H7 (cell line): ENCODE measurements at regions not wholly inside any gene's neighbourhood (a gene's known extent, or its start where the extent isn't known, plus 50 kb on each side); places are given as distances from the start of the nearest gene placed in this dataset.
A peak's percentile ranks its signal among the peaks of the same experiment; 100 is the strongest.

Experiments
- DNase-seq: peaks from one replicate; pipeline ENCODE4 v3.0.0; 2012
- H3K27me3 ChIP-seq: 2 replicates; pipeline ENCODE4 v1.6.0; 2011; ENCODE audit warnings: mild to moderate bottlenecking, low read length; ENCODE audit not compliant: control insufficient read depth, insufficient read depth
- H3K36me3 ChIP-seq: replicated peaks from 2 replicates; pipeline ENCODE4 v1.5.1; 2011; ENCODE audit warnings: low read length; ENCODE audit not compliant: control insufficient read depth, insufficient read depth
- H3K4me3 ChIP-seq: 2 replicates; pipeline ENCODE4 v1.5.1; 2011; ENCODE audit warnings: low read depth, mild to moderate bottlenecking, control low read depth, low read length, moderate library complexity; ENCODE audit not compliant: insufficient read depth

DNA sequence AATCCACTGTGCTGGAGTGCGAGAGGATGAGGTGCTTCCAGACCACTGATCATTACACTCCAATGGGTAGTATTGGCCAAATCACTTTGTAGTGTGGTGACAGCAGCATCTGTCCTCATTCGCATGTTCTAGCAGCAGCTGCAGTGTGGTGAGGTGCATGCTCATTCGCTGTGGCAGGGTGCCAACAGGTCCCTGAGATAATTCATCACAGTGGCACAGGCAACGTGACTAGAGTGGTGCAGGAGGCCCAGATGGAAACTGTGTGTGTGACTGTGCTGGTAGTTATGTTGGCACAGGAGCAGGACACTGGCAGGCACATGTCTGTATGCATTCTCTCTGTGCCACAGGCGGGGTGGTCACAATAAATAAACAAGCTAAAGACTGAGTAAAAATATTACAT lies 329.5 kb upstream of the SYT4 start:
- H3K4me3 ChIP-seq = no peak overlapping the region
- DNase-seq = no peak
- H3K27me3 ChIP-seq = no peaks in the 10 kb centered on the region
- H3K36me3 ChIP-seq = no peaks in the 10 kb centered on the region

- H3K36me3 ChIP-seq = no peaks in the 10 kb centered on the region
- H3K4me3 ChIP-seq = no peak overlapping the region
- no peaks in the 10 kb centered on the region for H3K27me3 ChIP-seq
- DNase-seq = peak; percentile 10
Observed at GRCh38 chr18:43620936-43621335, 343.6 kb upstream of the SYT4 start.

DNA sequence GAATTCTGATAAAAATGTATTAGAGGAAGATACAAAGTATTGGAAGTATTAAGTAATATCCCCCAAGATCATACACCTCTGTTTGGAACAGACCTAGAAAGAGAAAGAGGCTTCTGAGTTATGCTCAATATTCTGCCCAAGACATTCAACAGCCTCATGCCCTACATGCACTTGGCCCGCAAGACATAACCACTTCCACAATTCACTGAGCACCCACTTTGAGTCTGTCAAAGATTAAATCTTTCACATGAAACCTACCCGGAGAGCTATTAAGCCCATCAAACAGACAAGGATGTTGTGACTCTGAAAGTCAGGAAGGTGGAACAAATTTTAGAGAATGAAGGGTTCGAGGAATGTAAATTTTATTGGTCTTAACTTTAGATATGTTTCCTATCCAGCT lies 344.7 kb upstream of the SYT4 start:
- H3K4me3 ChIP-seq = no peak overlapping the region
- DNase-seq = no peak
- H3K27me3 ChIP-seq = no peaks in the 10 kb centered on the region
- H3K36me3 ChIP-seq = no peaks in the 10 kb centered on the region

DNA sequence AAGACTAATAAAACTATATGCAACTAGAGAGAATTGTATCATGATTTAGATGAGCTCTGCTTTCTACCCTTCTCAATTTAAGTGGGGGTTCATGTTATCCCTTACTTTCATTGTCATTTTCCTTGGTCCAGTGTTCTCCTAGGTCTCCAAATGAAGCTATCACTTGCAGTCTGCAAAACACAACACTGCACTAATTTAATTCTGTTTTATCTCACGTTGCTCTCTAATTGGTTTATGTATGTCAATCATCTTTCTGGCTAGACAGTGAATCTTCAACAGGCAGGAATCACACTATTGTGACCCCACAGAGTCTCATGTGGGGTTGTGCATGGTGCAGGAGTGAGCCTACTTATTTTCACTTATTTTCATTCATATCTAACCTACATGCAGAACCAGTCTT lies 348.3 kb upstream of the SYT4 start:
- Histone ChIP-seq H3K4me3 (no peak overlapping the region), H3K27me3 (no peaks in the 10 kb centered on the region), H3K36me3 (no peaks in the 10 kb centered on the region)
- DNase-seq = no peak

DNA sequence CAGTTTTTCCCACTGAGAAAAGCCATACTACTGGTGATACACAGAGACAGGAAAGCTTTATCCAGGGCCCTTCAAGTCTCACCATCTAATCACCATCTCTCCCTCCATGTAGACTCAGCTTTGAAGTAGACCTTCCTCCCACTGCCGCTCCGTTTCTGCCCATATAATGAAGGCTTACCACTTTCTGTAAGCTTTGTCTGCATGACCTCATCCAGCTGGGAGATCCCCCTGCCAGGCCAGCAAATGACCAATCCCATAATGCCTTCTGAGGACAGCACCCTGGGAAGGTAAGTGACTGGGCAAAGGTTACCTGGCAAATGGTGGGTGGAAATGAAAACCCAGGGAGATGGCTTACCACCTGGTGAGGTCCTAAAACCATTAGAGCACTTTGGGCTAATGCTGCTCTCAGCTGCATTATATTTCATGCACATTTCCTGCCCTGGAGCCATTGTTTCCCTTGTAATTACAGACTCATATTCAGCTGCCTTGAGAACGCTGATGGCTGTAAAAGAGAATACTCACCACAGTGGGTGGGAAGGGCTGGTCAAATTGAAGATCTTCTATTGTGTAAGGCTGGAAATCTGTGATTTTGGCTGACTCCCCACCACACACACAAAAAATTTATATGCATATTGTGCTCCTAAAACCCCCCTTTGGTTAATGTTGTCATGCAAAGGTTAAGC lies 350.7 kb upstream of the SYT4 start:
- Histone ChIP-seq H3K27me3 (no peaks in the 10 kb centered on the region), H3K36me3 (no peaks in the 10 kb centered on the region), H3K4me3 (no peak overlapping the region)
- DNase-seq = no peak

DNA sequence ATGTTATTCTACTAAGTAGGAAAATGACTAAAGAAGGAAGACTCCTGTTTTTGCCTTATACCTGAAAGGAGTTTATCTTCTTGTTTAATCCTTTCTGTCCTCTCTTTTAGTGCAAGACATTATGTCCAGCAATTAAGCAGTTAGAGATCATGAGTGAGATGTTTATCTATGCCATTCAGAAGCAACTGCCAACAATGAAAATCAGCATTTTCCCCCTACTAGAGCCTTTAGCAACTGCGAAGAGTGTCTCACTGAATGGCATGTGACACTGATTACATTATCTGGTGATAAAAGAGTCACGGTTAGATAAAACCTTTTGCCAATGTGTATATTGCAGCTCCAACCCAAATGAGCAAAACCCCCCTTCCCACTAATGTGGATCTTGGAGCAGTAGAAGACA lies 357.7 kb upstream of the SYT4 start:
- Histone ChIP-seq H3K27me3 (no peaks in the 10 kb centered on the region), H3K36me3 (no peaks in the 10 kb centered on the region), H3K4me3 (no peak overlapping the region)
- DNase-seq = no peak

DNA sequence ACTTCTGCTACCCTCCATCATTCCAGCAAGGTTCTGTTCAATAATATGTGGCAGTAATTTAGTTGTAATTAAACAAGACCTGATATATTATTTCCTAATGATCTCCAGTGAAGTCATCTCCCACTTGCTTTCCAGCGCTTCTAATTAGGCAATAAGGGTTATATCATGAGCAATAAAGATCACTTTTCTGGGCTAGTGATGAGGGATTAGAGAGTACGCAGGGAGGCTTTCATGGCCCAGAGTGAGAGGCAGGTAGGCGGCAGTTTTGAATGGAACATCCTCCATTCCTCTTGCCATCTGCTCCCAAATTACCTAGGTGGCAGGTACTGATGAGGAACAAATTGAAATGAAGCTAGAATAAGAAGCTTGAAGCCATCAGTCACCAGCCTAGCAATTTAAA lies 358.1 kb upstream of the SYT4 start:
- DNase-seq = no peak
- H3K27me3 ChIP-seq = no peaks in the 10 kb centered on the region
- no peaks in the 10 kb centered on the region for H3K36me3 ChIP-seq
- no peak overlapping the region for H3K4me3 ChIP-seq

DNA sequence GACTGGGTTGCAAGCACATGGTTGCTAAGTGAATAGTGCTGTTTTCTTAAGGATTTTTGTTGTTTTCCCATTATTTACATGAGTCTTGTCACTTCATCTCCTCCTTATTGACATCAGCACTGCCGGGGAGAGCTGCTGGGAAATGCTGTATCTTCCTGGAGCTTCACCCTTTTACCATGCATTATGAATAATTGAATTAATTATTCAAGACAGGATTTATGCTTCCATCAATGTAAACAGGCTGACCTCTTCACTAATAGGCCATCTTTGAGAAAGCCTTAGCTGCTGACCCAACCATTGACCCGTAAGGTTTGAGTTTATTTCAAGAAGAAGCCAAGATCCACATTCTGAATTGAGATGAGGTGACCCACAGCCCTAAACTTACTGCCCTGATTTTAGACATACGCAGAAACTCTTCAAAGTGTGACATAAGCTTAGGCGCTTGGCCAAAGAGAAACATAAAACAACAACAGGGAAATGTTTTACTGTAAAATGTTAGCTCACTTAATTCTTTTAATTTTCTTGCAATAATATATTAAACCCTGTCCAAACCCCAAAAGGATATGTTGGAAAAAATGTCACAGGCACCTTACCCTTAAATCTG lies 365.5 kb upstream of the SYT4 start:
- H3K36me3 ChIP-seq = no peaks in the 10 kb centered on the region
- DNase-seq = no peak
- no peak overlapping the region for H3K4me3 ChIP-seq
- H3K27me3 ChIP-seq = no peaks in the 10 kb centered on the region

- no peak for DNase-seq
- H3K36me3 ChIP-seq = no peaks in the 10 kb centered on the region
- no peak overlapping the region for H3K4me3 ChIP-seq
- no peaks in the 10 kb centered on the region for H3K27me3 ChIP-seq
Observed at GRCh38 chr18:43648002-43648401, 370.7 kb upstream of the SYT4 start.

DNA sequence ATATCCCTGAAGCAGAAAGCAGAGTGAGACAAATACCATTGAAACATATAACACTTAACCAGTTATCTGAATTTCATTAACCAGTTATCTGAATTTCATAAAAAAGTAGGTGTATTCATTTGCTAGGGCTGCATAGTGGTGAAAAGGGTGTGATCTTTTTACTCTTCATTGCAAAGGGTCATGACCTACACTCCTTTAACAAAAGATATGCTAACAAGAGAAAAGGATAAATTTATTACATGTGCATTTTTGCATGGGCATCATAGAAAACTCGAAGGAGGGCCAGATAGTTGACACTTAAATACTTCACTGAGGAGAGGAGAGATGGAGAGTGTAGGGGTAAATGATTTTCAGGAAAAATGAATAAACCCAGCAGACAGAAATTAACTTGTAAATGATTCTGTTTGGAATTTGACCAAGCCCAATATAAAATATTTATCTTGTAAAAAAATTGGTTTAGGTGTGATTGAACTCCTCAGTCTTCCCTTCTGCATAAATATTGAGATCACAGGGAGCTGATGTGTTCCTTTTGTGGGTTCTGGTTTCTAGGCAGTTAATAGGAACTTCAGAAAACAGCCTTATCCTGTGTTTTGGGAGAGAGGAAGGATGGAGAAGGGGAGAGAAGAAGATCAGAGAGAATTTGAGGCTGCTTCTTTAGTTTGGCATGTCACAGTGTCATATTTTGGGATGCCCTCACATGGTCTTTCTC lies 372.5 kb upstream of the SYT4 start:
- Histone ChIP-seq H3K36me3 (no peaks in the 10 kb centered on the region), H3K4me3 (no peak overlapping the region), H3K27me3 (no peaks in the 10 kb centered on the region)
- DNase-seq = no peak

DNA sequence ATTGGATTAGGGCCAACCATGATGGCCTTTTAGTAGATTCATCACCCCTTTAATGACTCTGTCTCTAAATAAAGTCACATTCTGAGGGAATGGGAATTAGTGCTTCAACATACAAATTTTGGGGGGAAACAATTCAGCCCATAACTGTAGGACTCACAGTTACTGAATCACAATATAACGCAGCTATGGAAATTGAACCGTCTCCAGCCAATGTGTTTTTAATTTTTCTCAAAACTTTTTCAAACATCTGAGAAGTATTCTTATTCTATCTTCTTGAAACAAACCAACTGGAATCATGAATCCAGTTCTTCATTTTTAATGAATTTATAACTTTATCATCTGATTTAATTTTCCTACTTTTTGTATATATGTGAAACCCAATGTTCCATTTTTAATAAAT lies 373.1 kb upstream of the SYT4 start:
- DNase-seq = no peak
- no peak overlapping the region for H3K4me3 ChIP-seq
- H3K36me3 ChIP-seq = no peaks in the 10 kb centered on the region
- no peaks in the 10 kb centered on the region for H3K27me3 ChIP-seq

- Histone ChIP-seq H3K36me3 (no peaks in the 10 kb centered on the region), H3K27me3 (no peaks in the 10 kb centered on the region), H3K4me3 (no peak overlapping the region)
- DNase-seq = no peak
Observed at GRCh38 chr18:43651057-43651456, 373.8 kb upstream of the SYT4 start.

DNA sequence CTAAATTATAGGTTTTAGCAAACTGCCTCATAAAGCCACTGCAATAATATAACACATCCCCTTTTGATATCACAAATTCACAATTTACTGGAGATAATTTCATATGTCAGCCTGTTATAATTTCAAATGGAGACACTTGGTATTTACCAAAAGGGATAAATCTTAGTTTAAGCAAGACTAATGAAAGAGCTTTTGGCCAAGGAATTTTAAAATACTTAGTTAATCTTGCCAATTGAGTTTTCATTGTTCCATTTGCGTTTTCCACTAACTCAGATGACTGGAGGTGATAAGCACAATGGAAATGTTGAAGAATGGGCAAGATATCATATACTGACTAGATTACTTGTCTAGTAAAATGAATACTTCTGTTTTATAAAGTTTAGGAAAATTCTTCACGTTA lies 379.3 kb upstream of the SYT4 start:
- Histone ChIP-seq H3K27me3 (no peaks in the 10 kb centered on the region), H3K4me3 (no peak overlapping the region), H3K36me3 (no peaks in the 10 kb centered on the region)
- no peak for DNase-seq

DNA sequence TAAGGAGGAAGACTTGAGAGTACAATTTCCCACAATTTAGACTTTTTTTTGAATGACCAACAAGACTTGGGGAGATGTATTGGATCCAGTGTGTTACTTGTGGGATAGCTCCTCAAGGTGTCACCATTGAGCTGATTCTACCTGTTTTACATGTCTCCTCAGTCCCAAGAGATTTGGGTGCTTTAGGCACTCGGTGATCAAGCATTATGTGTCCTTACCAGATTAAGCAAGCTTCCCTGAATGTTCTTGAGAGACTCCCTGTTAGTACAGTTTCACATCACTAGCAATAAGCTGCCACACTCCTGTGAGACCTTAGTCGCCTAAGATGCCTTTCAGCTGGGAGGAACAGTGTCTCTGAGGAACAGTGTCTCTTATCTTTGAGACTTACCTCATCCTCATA lies 384.3 kb upstream of the SYT4 start:
- H3K36me3 ChIP-seq = no peaks in the 10 kb centered on the region
- H3K27me3 ChIP-seq = no peaks in the 10 kb centered on the region
- H3K4me3 ChIP-seq = no peak overlapping the region
- peak; percentile 1 for DNase-seq

DNA sequence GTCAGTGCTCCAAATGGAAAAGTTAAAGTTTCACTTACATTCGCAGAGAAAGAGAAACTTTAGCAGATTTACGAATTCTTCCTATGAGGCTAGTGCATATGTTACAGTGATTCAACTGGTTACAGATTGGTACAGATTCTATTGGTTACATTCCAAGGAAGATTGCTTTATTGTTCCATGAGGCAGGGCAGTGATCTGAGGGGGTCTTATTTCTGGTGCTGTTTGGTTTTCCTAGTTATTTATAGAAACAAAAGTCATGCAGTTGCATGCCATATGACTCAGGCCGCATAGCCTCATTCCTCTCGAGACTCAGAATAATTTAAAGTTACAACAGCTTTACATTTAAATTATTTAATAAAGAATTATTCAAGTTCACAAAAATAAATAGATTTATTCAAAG lies 385.4 kb upstream of the SYT4 start:
- Histone ChIP-seq H3K4me3 (no peak overlapping the region), H3K36me3 (no peaks in the 10 kb centered on the region), H3K27me3 (no peaks in the 10 kb centered on the region)
- no peak for DNase-seq
